SK-N-SH (cell line): ENCODE measurements at regions not wholly inside any gene's neighbourhood (a gene's known extent, or its start where the extent isn't known, plus 50 kb on each side); places are given as distances from the start of the nearest gene placed in this dataset.

ENCODE experiments used
- CTCF ChIA-PET: fragments of 300-600, 350-600 bp; formaldehyde crosslinking; extraction: SDS; loops from one replicate; lab custom pipeline; 2021; lab: Yijun Ruan, JAX
- POLR2A ChIA-PET: fragments of 350-600 bp; sonication (Branson Sonifier 250); formaldehyde crosslinking; extraction: SDS; loops from one replicate; lab custom pipeline; 2020; ENCODE audit warnings: antibody characterized with exemption, inconsistent platforms; lab: Yijun Ruan, JAX
- DNase-seq: peaks from one replicate; pipeline ENCODE4 v3.0.0; 2012
- H2AFZ ChIP-seq: fragments of 200-600 bp; sonication (generic); 2 replicates; pipeline ENCODE4 v1.8.1; 2016; ENCODE audit warnings: antibody characterized with exemption, mild to moderate bottlenecking, low read depth
- H3F3A ChIP-seq: fragments of 200-600 bp; sonication (generic); replicated peaks from 2 replicates; pipeline ENCODE3; 2016; ENCODE audit warnings: antibody characterized with exemption, mild to moderate bottlenecking; ENCODE audit not compliant: insufficient read depth
- H3K27ac ChIP-seq, 2 experiments: fragments of 200-500 bp in 1 of 2; fragments of 200-600 bp in 1 of 2; sonication (Bioruptor generic) in 1 of 2; sonication (generic), shearing (Covaris generic) in 1 of 2; 2 replicates each; pipeline versions ENCODE4 v1.5.1 to v1.6.1; 2014 to 2016; ENCODE audit warnings: low read depth in 2 of 2, inconsistent platforms in 1 of 2, low read length in 1 of 2, mild to moderate bottlenecking in 1 of 2, mixed read lengths in 1 of 2
- H3K27me3 ChIP-seq: fragments of 200-600 bp; sonication (generic), shearing (Covaris generic); 2 replicates; pipeline ENCODE4 v1.6.1; 2016; ENCODE audit warnings: mixed run types; ENCODE audit not compliant: insufficient read depth
- H3K36me3 ChIP-seq, 2 experiments: fragments of 200-500 bp in 1 of 2; fragments of 200-600 bp in 1 of 2; sonication (Bioruptor generic) in 1 of 2; sonication (generic) in 1 of 2; replicated peaks in 1 of 2; 2 replicates each; pipeline versions ENCODE3 to v1.5.1; 2014 to 2016; ENCODE audit warnings: low read length in 1 of 2, mild to moderate bottlenecking in 1 of 2; ENCODE audit not compliant: insufficient read depth in 2 of 2, control insufficient read depth in 1 of 2
- H3K4me1 ChIP-seq, 2 experiments: fragments of 200-500 bp in 1 of 2; fragments of 200-600 bp in 1 of 2; sonication (Bioruptor generic) in 1 of 2; sonication (generic), shearing (Covaris generic) in 1 of 2; 2 replicates each; pipeline versions ENCODE4 v1.5.1 to v1.6.1; 2014 to 2016; ENCODE audit warnings: low read depth in 1 of 2, low read length in 1 of 2, mixed run types in 1 of 2; ENCODE audit not compliant: insufficient read depth in 2 of 2, control insufficient read depth in 1 of 2
- H3K4me2 ChIP-seq: fragments of 200-600 bp; sonication (generic), shearing (Covaris generic); 2 replicates; pipeline ENCODE4 v1.6.1; 2017; ENCODE audit warnings: mixed run types
- H3K4me3 ChIP-seq, 2 experiments: fragments of 200-500 bp in 1 of 2; fragments of 200-600 bp in 1 of 2; sonication (Bioruptor generic) in 1 of 2; sonication (generic), shearing (Covaris generic) in 1 of 2; 2 replicates each; pipeline versions ENCODE4 v1.5.1 to v1.8.1; 2014 to 2016; ENCODE audit warnings: low read depth in 2 of 2, inconsistent platforms in 1 of 2, low read length in 1 of 2, mild to moderate bottlenecking in 1 of 2, mixed read lengths in 1 of 2, moderate library complexity in 1 of 2
- H3K79me2 ChIP-seq: fragments of 200-600 bp; sonication (generic); 2 replicates; pipeline ENCODE4 v1.8.1; 2017; ENCODE audit warnings: mild to moderate bottlenecking; ENCODE audit not compliant: insufficient read depth
- H3K9ac ChIP-seq: fragments of 200-600 bp; sonication (generic); 2 replicates; pipeline ENCODE4 v1.6.1; 2017; ENCODE audit warnings: mixed run types
- H3K9me2 ChIP-seq: fragments of 200-600 bp; sonication (generic); 2 replicates; pipeline ENCODE4 v1.6.1; 2017; ENCODE audit warnings: mixed run types
- H3K9me3 ChIP-seq: fragments of 200-600 bp; sonication (generic); 2 replicates; pipeline ENCODE4 v1.6.1; 2017; ENCODE audit warnings: mixed run types, mild to moderate bottlenecking, moderate library complexity
- H4K20me1 ChIP-seq: fragments of 200-600 bp; sonication (generic); 2 replicates; pipeline ENCODE4 v1.6.1; 2017; ENCODE audit warnings: mild to moderate bottlenecking, mixed run types; ENCODE audit not compliant: insufficient read depth
- FOSL2 ChIP-seq: IDR thresholded peaks from 2 replicates; pipeline ENCODE4 v1.4.0; 2012; ENCODE audit warnings: low read depth, mild to moderate bottlenecking, moderate library complexity, borderline replicate concordance
- FOXJ3 ChIP-seq: sonication (generic); formaldehyde crosslinking; IDR thresholded peaks from 2 replicates; pipeline ENCODE4 v1.5.1; 2020; ENCODE audit warnings: mild to moderate bottlenecking, missing genetic modification reagents
- FOXM1 ChIP-seq: IDR thresholded peaks from 2 replicates; pipeline ENCODE4 v1.4.0; 2012; ENCODE audit warnings: low read depth, mild to moderate bottlenecking
- NRF1 ChIP-seq: IDR thresholded peaks from 2 replicates; pipeline ENCODE4 v1.6.1; 2012; ENCODE audit warnings: low read depth, mild to moderate bottlenecking, low read length
- PBX3 ChIP-seq: IDR thresholded peaks from 2 replicates; pipeline ENCODE4; 2012
- RAD21 ChIP-seq: IDR thresholded peaks from 2 replicates; pipeline ENCODE4 v1.6.1; 2012; ENCODE audit warnings: mild to moderate bottlenecking, low read length
- REST ChIP-seq: IDR thresholded peaks from 2 replicates; pipeline ENCODE4 v1.6.1; 2012; ENCODE audit warnings: mild to moderate bottlenecking, low read depth, low read length, moderate library complexity
- RFX5 ChIP-seq: IDR thresholded peaks from 2 replicates; pipeline ENCODE4 v1.6.1; 2012; ENCODE audit warnings: mild to moderate bottlenecking, improper control_type of control experiment, low read length
- RXRA ChIP-seq: IDR thresholded peaks from 2 replicates; pipeline ENCODE4 v1.4.0; 2012; ENCODE audit warnings: low read depth, mild to moderate bottlenecking, borderline replicate concordance
- SMC3 ChIP-seq: IDR thresholded peaks from 2 replicates; pipeline ENCODE4 v1.6.1; 2012; ENCODE audit warnings: low read depth, low read length, improper control_type of control experiment
- TAF1 ChIP-seq: IDR thresholded peaks from 2 replicates; pipeline ENCODE4 v1.6.1; 2012; ENCODE audit warnings: low read depth, mild to moderate bottlenecking, low read length, moderate library complexity, borderline replicate concordance
- ZBTB33 ChIP-seq: IDR thresholded peaks from 2 replicates; pipeline ENCODE4 v1.4.0; 2012; ENCODE audit warnings: low read depth, borderline replicate concordance
- WGBS: methylation state at CpG from one replicate; pipeline ENCODE4 v1.1.6; 2017; ENCODE audit warnings: low lambda C conversion rate; 5-methylcytosine and 5-hydroxymethylcytosine counted together

- Histone ChIP-seq H3K4me2 (no peak overlapping the region), H3K9me2 (no peaks in the 10 kb centered on the region), H3K4me3 (no peak overlapping the region), H3K9ac (no peak overlapping the region), H3K9me3 (no peaks in the 10 kb centered on the region), H3K27me3 (peaks cover 12% of the 10 kb centered on the region; the same call in 1 of the 2 replicates), H3K4me1 (no peaks in the 10 kb centered on the region), H3K79me2 (no peaks in the 10 kb centered on the region), H3F3A (no peaks in the 10 kb centered on the region), H3K36me3 (no peaks in the 10 kb centered on the region), H4K20me1 (no peaks in the 10 kb centered on the region), H2AFZ (no peak overlapping the region), H3K27ac (no peak overlapping the region)
- POLR2A ChIA-PET, result no interaction called here
- 3% methylated on average over 5 of the region's 5 CpGs for WGBS
- CTCF ChIA-PET, result interaction anchor here (1.5 kb wide), 1 partner anchor 21 kb away, joined by 9 read pairs; no protein-coding TSS in a partner anchor
- no peak for DNase-seq
- no peak for TF ChIP-seq RAD21
- no peak for TF ChIP-seq ZBTB33
- TF ChIP-seq FOXM1, result no peak
- TF ChIP-seq PBX3, result no peak
- no peak for TF ChIP-seq FOXJ3 (CRISPR knock-in tag)
- TF ChIP-seq NRF1, result no peak
- TF ChIP-seq TAF1, result no peak
- no peak for TF ChIP-seq SMC3
- no peak for TF ChIP-seq RXRA
- TF ChIP-seq REST, result no peak
- TF ChIP-seq FOSL2, result no peak
- TF ChIP-seq RFX5, result no peak
Measured at GRCh38 chr18:73959352-73959751, 188.3 kb downstream of the FBXO15 start.
